SK-N-SH (cell line): ENCODE measurements at regions not wholly inside any gene's neighbourhood (a gene's known extent, or its start where the extent isn't known, plus 50 kb on each side); places are given as distances from the start of the nearest gene placed in this dataset.

ENCODE experiments used
- CTCF ChIA-PET: fragments of 300-600, 350-600 bp; formaldehyde crosslinking; extraction: SDS; loops from one replicate; lab custom pipeline; 2021; lab: Yijun Ruan, JAX
- POLR2A ChIA-PET: fragments of 350-600 bp; sonication (Branson Sonifier 250); formaldehyde crosslinking; extraction: SDS; loops from one replicate; lab custom pipeline; 2020; ENCODE audit warnings: antibody characterized with exemption, inconsistent platforms; lab: Yijun Ruan, JAX
- DNase-seq: peaks from one replicate; pipeline ENCODE4 v3.0.0; 2012
- H2AFZ ChIP-seq: fragments of 200-600 bp; sonication (generic); 2 replicates; pipeline ENCODE4 v1.8.1; 2016; ENCODE audit warnings: antibody characterized with exemption, mild to moderate bottlenecking, low read depth
- H3F3A ChIP-seq: fragments of 200-600 bp; sonication (generic); replicated peaks from 2 replicates; pipeline ENCODE3; 2016; ENCODE audit warnings: antibody characterized with exemption, mild to moderate bottlenecking; ENCODE audit not compliant: insufficient read depth
- H3K27ac ChIP-seq, 2 experiments: fragments of 200-500 bp in 1 of 2; fragments of 200-600 bp in 1 of 2; sonication (Bioruptor generic) in 1 of 2; sonication (generic), shearing (Covaris generic) in 1 of 2; 2 replicates each; pipeline versions ENCODE4 v1.5.1 to v1.6.1; 2014 to 2016; ENCODE audit warnings: low read depth in 2 of 2, inconsistent platforms in 1 of 2, low read length in 1 of 2, mild to moderate bottlenecking in 1 of 2, mixed read lengths in 1 of 2
- H3K27me3 ChIP-seq: fragments of 200-600 bp; sonication (generic), shearing (Covaris generic); 2 replicates; pipeline ENCODE4 v1.6.1; 2016; ENCODE audit warnings: mixed run types; ENCODE audit not compliant: insufficient read depth
- H3K36me3 ChIP-seq, 2 experiments: fragments of 200-500 bp in 1 of 2; fragments of 200-600 bp in 1 of 2; sonication (Bioruptor generic) in 1 of 2; sonication (generic) in 1 of 2; replicated peaks in 1 of 2; 2 replicates each; pipeline versions ENCODE3 to v1.5.1; 2014 to 2016; ENCODE audit warnings: low read length in 1 of 2, mild to moderate bottlenecking in 1 of 2; ENCODE audit not compliant: insufficient read depth in 2 of 2, control insufficient read depth in 1 of 2
- H3K4me1 ChIP-seq, 2 experiments: fragments of 200-500 bp in 1 of 2; fragments of 200-600 bp in 1 of 2; sonication (Bioruptor generic) in 1 of 2; sonication (generic), shearing (Covaris generic) in 1 of 2; 2 replicates each; pipeline versions ENCODE4 v1.5.1 to v1.6.1; 2014 to 2016; ENCODE audit warnings: low read depth in 1 of 2, low read length in 1 of 2, mixed run types in 1 of 2; ENCODE audit not compliant: insufficient read depth in 2 of 2, control insufficient read depth in 1 of 2
- H3K4me2 ChIP-seq: fragments of 200-600 bp; sonication (generic), shearing (Covaris generic); 2 replicates; pipeline ENCODE4 v1.6.1; 2017; ENCODE audit warnings: mixed run types
- H3K4me3 ChIP-seq, 2 experiments: fragments of 200-500 bp in 1 of 2; fragments of 200-600 bp in 1 of 2; sonication (Bioruptor generic) in 1 of 2; sonication (generic), shearing (Covaris generic) in 1 of 2; 2 replicates each; pipeline versions ENCODE4 v1.5.1 to v1.8.1; 2014 to 2016; ENCODE audit warnings: low read depth in 2 of 2, inconsistent platforms in 1 of 2, low read length in 1 of 2, mild to moderate bottlenecking in 1 of 2, mixed read lengths in 1 of 2, moderate library complexity in 1 of 2
- H3K79me2 ChIP-seq: fragments of 200-600 bp; sonication (generic); 2 replicates; pipeline ENCODE4 v1.8.1; 2017; ENCODE audit warnings: mild to moderate bottlenecking; ENCODE audit not compliant: insufficient read depth
- H3K9ac ChIP-seq: fragments of 200-600 bp; sonication (generic); 2 replicates; pipeline ENCODE4 v1.6.1; 2017; ENCODE audit warnings: mixed run types
- H3K9me2 ChIP-seq: fragments of 200-600 bp; sonication (generic); 2 replicates; pipeline ENCODE4 v1.6.1; 2017; ENCODE audit warnings: mixed run types
- H3K9me3 ChIP-seq: fragments of 200-600 bp; sonication (generic); 2 replicates; pipeline ENCODE4 v1.6.1; 2017; ENCODE audit warnings: mixed run types, mild to moderate bottlenecking, moderate library complexity
- H4K20me1 ChIP-seq: fragments of 200-600 bp; sonication (generic); 2 replicates; pipeline ENCODE4 v1.6.1; 2017; ENCODE audit warnings: mild to moderate bottlenecking, mixed run types; ENCODE audit not compliant: insufficient read depth
- FOSL2 ChIP-seq: IDR thresholded peaks from 2 replicates; pipeline ENCODE4 v1.4.0; 2012; ENCODE audit warnings: low read depth, mild to moderate bottlenecking, moderate library complexity, borderline replicate concordance
- FOXM1 ChIP-seq: IDR thresholded peaks from 2 replicates; pipeline ENCODE4 v1.4.0; 2012; ENCODE audit warnings: low read depth, mild to moderate bottlenecking
- GABPA ChIP-seq: IDR thresholded peaks from 2 replicates; pipeline ENCODE4 v1.4.0; 2012; ENCODE audit warnings: low read depth, mild to moderate bottlenecking
- IRF3 ChIP-seq: fragments of 150-350 bp; IDR thresholded peaks from 2 replicates; pipeline ENCODE4 v1.6.1; 2016; ENCODE audit warnings: mild to moderate bottlenecking, low read depth, low read length
- JUND ChIP-seq: IDR thresholded peaks from 2 replicates; pipeline ENCODE4 v1.4.0; 2012
- MEF2A ChIP-seq: IDR thresholded peaks from 2 replicates; pipeline ENCODE4 v1.4.0; 2012; ENCODE audit warnings: low read depth, borderline replicate concordance
- MXI1 ChIP-seq: IDR thresholded peaks from 2 replicates; pipeline ENCODE4 v1.6.1; 2012; ENCODE audit warnings: mild to moderate bottlenecking, low read depth, low read length, improper control_type of control experiment
- NFIC ChIP-seq: IDR thresholded peaks from 2 replicates; pipeline ENCODE4 v1.4.0; 2012; ENCODE audit warnings: borderline replicate concordance
- PBX3 ChIP-seq: IDR thresholded peaks from 2 replicates; pipeline ENCODE4; 2012
- POLR2AphosphoS5 ChIP-seq: IDR thresholded peaks from 2 replicates; pipeline ENCODE4 v1.6.1; 2012; ENCODE audit warnings: low read depth, low read length
- RCOR1 ChIP-seq: fragments of 150-350 bp; IDR thresholded peaks from 2 replicates; pipeline ENCODE4 v1.6.1; 2017; ENCODE audit warnings: antibody characterized with exemption, low read length
- RFX5 ChIP-seq: IDR thresholded peaks from 2 replicates; pipeline ENCODE4 v1.6.1; 2012; ENCODE audit warnings: mild to moderate bottlenecking, improper control_type of control experiment, low read length
- SMC3 ChIP-seq: IDR thresholded peaks from 2 replicates; pipeline ENCODE4 v1.6.1; 2012; ENCODE audit warnings: low read depth, low read length, improper control_type of control experiment
- TAF1 ChIP-seq: IDR thresholded peaks from 2 replicates; pipeline ENCODE4 v1.6.1; 2012; ENCODE audit warnings: low read depth, mild to moderate bottlenecking, low read length, moderate library complexity, borderline replicate concordance
- TCF12 ChIP-seq: IDR thresholded peaks from 2 replicates; pipeline ENCODE4 v1.4.0; 2012
- TEAD4 ChIP-seq: IDR thresholded peaks from 2 replicates; pipeline ENCODE4 v1.4.0; 2012; ENCODE audit warnings: mild to moderate bottlenecking, borderline replicate concordance; ENCODE audit not compliant: insufficient read depth
- WGBS: methylation state at CpG from one replicate; pipeline ENCODE4 v1.1.6; 2017; ENCODE audit warnings: low lambda C conversion rate; 5-methylcytosine and 5-hydroxymethylcytosine counted together

GRCh38 chr9:80059191-80059590, 487.4 kb downstream of the TLE4 start:
- Histone ChIP-seq H4K20me1 (no peaks in the 10 kb centered on the region), H3K79me2 (no peaks in the 10 kb centered on the region), H3K9ac (no peak overlapping the region), H3K9me2 (no peaks in the 10 kb centered on the region), H3K4me3 (no peak overlapping the region), H3K4me2 (no peak overlapping the region), H3K27ac (no peak overlapping the region), H3K36me3 (no peaks in the 10 kb centered on the region), H3F3A (peaks cover 17% of the 10 kb centered on the region), H3K4me1 (no peaks in the 10 kb centered on the region), H3K27me3 (no peaks in the 10 kb centered on the region), H2AFZ (no peak overlapping the region), H3K9me3 (no peaks in the 10 kb centered on the region)
- TF ChIP-seq JUND (no peak), GABPA (no peak), PBX3 (no peak), FOSL2 (no peak), TEAD4 (no peak), NFIC (no peak), MXI1 (no peak), MEF2A (no peak), IRF3 (no peak), RFX5 (no peak), TAF1 (no peak), SMC3 (no peak)
- CTCF ChIA-PET: no interaction called here
- DNase-seq: no peak
- POLR2A ChIA-PET: no interaction called here
- WGBS: 37% methylated on average over 6 of the region's 6 CpGs

GRCh38 chr9:80052830-80053229, 481.1 kb downstream of the TLE4 start:
- no peak overlapping the region for H3K9ac ChIP-seq
- no peak overlapping the region for H2AFZ ChIP-seq
- no peaks in the 10 kb centered on the region for H4K20me1 ChIP-seq
- ChIA-PET POLR2A (no interaction called here), CTCF (no interaction called here)
- 14% methylated on average over 1 of the region's 1 CpG for WGBS
- no peaks in the 10 kb centered on the region for H3K9me3 ChIP-seq
- no peak for DNase-seq
- TF ChIP-seq IRF3: no peak
- TF ChIP-seq TCF12: no peak
- TF ChIP-seq JUND: no peak
- no peak for TF ChIP-seq RCOR1
- no peak for TF ChIP-seq FOXM1
- TF ChIP-seq SMC3: no peak
- no peak for TF ChIP-seq POLR2AphosphoS5
- TF ChIP-seq RFX5: no peak
- no peaks in the 10 kb centered on the region for H3K79me2 ChIP-seq
- no peaks in the 10 kb centered on the region for H3F3A ChIP-seq
- H3K36me3 ChIP-seq: no peaks in the 10 kb centered on the region
- no peaks in the 10 kb centered on the region for H3K9me2 ChIP-seq
- no peak overlapping the region for H3K27ac ChIP-seq
- H3K4me2 ChIP-seq: no peak overlapping the region
- H3K4me3 ChIP-seq: no peak overlapping the region
- no peaks in the 10 kb centered on the region for H3K4me1 ChIP-seq
- H3K27me3 ChIP-seq: no peaks in the 10 kb centered on the region
